Liver (tissue), 7 donors: ENCODE measurements at regions not wholly inside any gene's neighbourhood (a gene's known extent, or its start where the extent isn't known, plus 50 kb on each side); places are given as distances from the start of the nearest gene placed in this dataset.

Experiments
- DNase-seq: peaks from one replicate; pipeline ENCODE4 v3.0.0-alpha.2; 2017; ENCODE audit warnings: low spot score
- H3K27ac ChIP-seq, 2 donors: one replicate each; pipeline ENCODE4 v1.7.0; 2013; ENCODE audit warnings: inconsistent platforms in 2 of 2, low read length in 2 of 2, control low read depth in 1 of 2, low read depth in 1 of 2, mild to moderate bottlenecking in 1 of 2
- H3K27me3 ChIP-seq, 4 donors: one replicate each; pipeline versions ENCODE4 v1.6.1 to v1.7.0; 2013; ENCODE audit warnings: low read length in 3 of 4, inconsistent platforms in 1 of 4, mild to moderate bottlenecking in 1 of 4, moderate library complexity in 1 of 4; ENCODE audit not compliant: control insufficient read depth in 4 of 4, insufficient read depth in 4 of 4
- H3K36me3 ChIP-seq, 4 donors: one replicate each; pipeline versions ENCODE4 v1.6.1 to v1.7.0; 2013; ENCODE audit warnings: low read length in 3 of 4, mild to moderate bottlenecking in 3 of 4, low read depth in 1 of 4, moderate library complexity in 1 of 4; ENCODE audit not compliant: control insufficient read depth in 4 of 4, insufficient read depth in 3 of 4
- H3K4me1 ChIP-seq, 4 donors: one replicate each; pipeline versions ENCODE4 v1.6.1 to v1.7.0; 2013; ENCODE audit warnings: low read length in 3 of 4, mild to moderate bottlenecking in 3 of 4, moderate library complexity in 1 of 4; ENCODE audit not compliant: control insufficient read depth in 4 of 4, insufficient read depth in 4 of 4
- H3K4me3 ChIP-seq, 3 donors: one replicate each; pipeline versions ENCODE4 v1.6.1 to v1.7.0; 2013; ENCODE audit warnings: low read length in 3 of 3, control low read depth in 1 of 3, low read depth in 1 of 3, mild to moderate bottlenecking in 1 of 3
- H3K9ac ChIP-seq, 2 donors: one replicate each; pipeline ENCODE4 v1.7.0; 2013; ENCODE audit warnings: low read length in 2 of 2, mild to moderate bottlenecking in 2 of 2, moderate library complexity in 2 of 2, control low read depth in 1 of 2, low read depth in 1 of 2
- H3K9me3 ChIP-seq, 4 donors: one replicate each; pipeline versions ENCODE4 v1.6.1 to v1.7.0; 2013; ENCODE audit warnings: low read length in 3 of 4; ENCODE audit not compliant: control insufficient read depth in 4 of 4
- EGR1 ChIP-seq, 2 donors: IDR thresholded peaks; 2 replicates each; pipeline ENCODE4 v1.6.1; 2016 to 2018; ENCODE audit warnings: antibody characterized with exemption in 2 of 2, low read depth in 2 of 2
- FOXA1 ChIP-seq: IDR thresholded peaks from 2 replicates; pipeline ENCODE4 v1.6.1; 2016; ENCODE audit warnings: antibody characterized with exemption
- FOXA2 ChIP-seq: IDR thresholded peaks from 2 replicates; pipeline ENCODE4 v1.6.1; 2016; ENCODE audit warnings: antibody characterized with exemption
- HNF4A ChIP-seq, 2 donors: conservative IDR thresholded peaks; 2 replicates each; pipeline ENCODE4 v1.6.1; 2016; ENCODE audit warnings: antibody characterized with exemption in 2 of 2, mild to moderate bottlenecking in 2 of 2
- HNF4G ChIP-seq: IDR thresholded peaks from 2 replicates; pipeline ENCODE4 v1.6.1; 2016; ENCODE audit warnings: antibody characterized with exemption
- NR2F2 ChIP-seq: IDR thresholded peaks from 2 replicates; pipeline ENCODE4 v1.6.1; 2016; ENCODE audit warnings: antibody characterized with exemption
- RAD21 ChIP-seq, 2 donors: IDR thresholded peaks; 2 replicates each; pipeline ENCODE4 v1.6.1; 2016; ENCODE audit warnings: antibody characterized with exemption in 2 of 2, mild to moderate bottlenecking in 2 of 2
- RXRA ChIP-seq, 2 donors: IDR thresholded peaks; 2 replicates each; pipeline ENCODE4 v1.6.1; 2017 to 2018; ENCODE audit warnings: antibody characterized with exemption in 2 of 2, mild to moderate bottlenecking in 1 of 2
- SP1 ChIP-seq: IDR thresholded peaks from 2 replicates; pipeline ENCODE4 v1.6.1; 2018; ENCODE audit warnings: antibody characterized with exemption, mild to moderate bottlenecking
- TAF1 ChIP-seq: conservative IDR thresholded peaks from 2 replicates; pipeline ENCODE4 v1.6.1; 2016; ENCODE audit warnings: antibody characterized with exemption, mild to moderate bottlenecking
- YY1 ChIP-seq: IDR thresholded peaks from 2 replicates; pipeline ENCODE4 v1.6.1; 2016; ENCODE audit warnings: antibody characterized with exemption, mild to moderate bottlenecking
- WGBS: extraction: QIAGEN DNeasy Blood & Tissue Kit; methylation state at CpG from one replicate; pipeline ENCODE4 v1.1.7; 2013; 5-methylcytosine and 5-hydroxymethylcytosine counted together
- TF ChIP-seq, protein P1 (sequence below): IDR thresholded peaks from 2 replicates; pipeline ENCODE4 v1.6.1; 2016; ENCODE audit warnings: antibody characterized with exemption, mild to moderate bottlenecking
- TF ChIP-seq, protein P2 (sequence below): IDR thresholded peaks from 2 replicates; pipeline ENCODE4 v1.6.1; 2016; ENCODE audit warnings: antibody characterized with exemption
- donor health status: healthy.
- donor health status: healthy.
- donor health status: healthy.
- donor health status: healthy.

DNA sequence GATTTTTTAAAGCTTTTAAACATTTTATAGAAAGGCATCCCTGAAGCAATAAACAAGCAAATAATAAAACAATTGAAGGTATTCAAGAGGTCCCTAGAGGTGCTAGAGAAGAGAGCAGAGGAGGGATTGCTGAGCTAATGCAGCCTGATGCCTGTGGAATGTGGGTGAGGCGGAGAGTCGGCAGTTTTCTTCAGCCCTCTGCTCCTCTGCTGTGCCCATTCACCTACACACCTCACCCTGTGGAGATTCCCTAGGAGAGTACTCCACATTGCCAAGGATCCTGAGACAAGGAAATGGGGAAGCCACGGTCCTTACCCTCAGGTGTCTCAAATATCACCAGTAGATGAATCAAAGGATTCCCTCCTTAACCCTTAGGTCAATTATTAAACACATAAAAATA, 199.8 kb upstream of the POU3F2 start:
- 60% methylated on average over 3 of the region's 3 CpGs for WGBS
- TF ChIP-seq EGR1 (IDR thresholded peaks at IDR 0.05; ENCODE audit: low read depth in 2 of 2) (no peak), NR2F2 (no peak)
- DNase-seq = no peak
- Histone ChIP-seq H3K4me1 (peaks cover 0 to 2% (median 0%) of the 10 kb centered on the region in 4 donors), H3K36me3 (no peaks in the 10 kb centered on the region), H3K4me3 (no peak overlapping the region), H3K9ac (no peak overlapping the region), H3K9me3 (no peaks in the 10 kb centered on the region), H3K27me3 (no peaks in the 10 kb centered on the region), H3K27ac (no peak overlapping the region)

DNA sequence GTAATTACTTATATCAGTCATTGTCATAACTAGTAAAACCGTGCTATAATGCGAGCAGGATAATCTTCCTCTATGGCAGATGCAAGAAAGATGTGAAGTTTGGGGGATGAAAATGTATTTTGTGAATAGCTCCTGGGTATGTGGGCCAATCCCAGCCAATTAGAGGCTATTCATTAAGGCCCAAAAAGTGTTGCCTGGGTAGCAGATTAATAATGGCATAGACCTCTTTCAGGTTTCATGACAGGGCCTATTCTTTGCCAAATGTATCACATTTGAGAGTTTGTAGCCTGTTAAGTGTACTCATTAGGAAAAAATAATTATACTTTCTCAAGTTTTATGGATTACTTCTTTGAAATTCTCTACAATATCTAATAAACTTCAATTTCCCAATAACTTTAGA, 199.2 kb upstream of the POU3F2 start:
- peaks cover 0 to 2% (median 0%) of the 10 kb centered on the region in 4 donors for H3K4me1 ChIP-seq
- no peak for DNase-seq
- TF ChIP-seq HNF4G (no peak), RAD21 (IDR thresholded peaks at IDR 0.05) (no peak), FOXA1 (no peak), FOXA2 (no peak), YY1 (no peak), RXRA (IDR thresholded peaks at IDR 0.05) (no peak)
- no peak overlapping the region for H3K9ac ChIP-seq
- no peaks in the 10 kb centered on the region for H3K9me3 ChIP-seq
- no peak overlapping the region for H3K27ac ChIP-seq
- H3K36me3 ChIP-seq = no peaks in the 10 kb centered on the region
- no peak overlapping the region for H3K4me3 ChIP-seq
- WGBS = 90% methylated on average over 2 of the region's 2 CpGs
- no peaks in the 10 kb centered on the region for H3K27me3 ChIP-seq

DNA sequence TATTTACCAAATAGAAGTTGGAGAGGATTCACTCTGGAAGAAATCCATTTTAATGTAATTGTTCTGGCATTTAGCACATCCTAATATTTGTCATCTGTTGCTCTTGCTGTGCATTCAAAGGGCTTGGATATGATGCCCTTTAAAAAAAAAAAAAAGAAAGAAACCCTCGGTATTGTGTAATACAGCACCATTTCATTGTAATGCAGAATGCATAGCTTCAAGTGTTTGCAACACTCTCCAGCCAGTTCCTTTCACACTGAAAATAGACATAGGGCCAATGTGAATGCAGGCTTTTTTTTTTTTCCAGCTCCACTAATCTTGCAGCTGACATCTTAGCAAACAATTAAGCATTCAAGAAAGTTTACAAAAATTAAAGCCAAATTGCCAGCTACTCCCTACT, 197.4 kb upstream of the POU3F2 start:
- WGBS = 7% methylated on average over 1 of the region's 1 CpG
- Histone ChIP-seq H3K27me3 (no peaks in the 10 kb centered on the region), H3K27ac (no peak overlapping the region), H3K9me3 (no peaks in the 10 kb centered on the region), H3K9ac (no peak overlapping the region), H3K4me3 (no peak overlapping the region), H3K36me3 (no peaks in the 10 kb centered on the region), H3K4me1 (no peaks in the 10 kb centered on the region)
- TF ChIP-seq TAF1 (no peak), FOXA2 (no peak), YY1 (no peak), HNF4A (conservative IDR thresholded peaks at IDR 0.05) (no peak), FOXA1 (no peak), RAD21 (IDR thresholded peaks at IDR 0.05) (no peak), SP1 (no peak), HNF4G (no peak)
- TF ChIP-seq, protein P1, sequence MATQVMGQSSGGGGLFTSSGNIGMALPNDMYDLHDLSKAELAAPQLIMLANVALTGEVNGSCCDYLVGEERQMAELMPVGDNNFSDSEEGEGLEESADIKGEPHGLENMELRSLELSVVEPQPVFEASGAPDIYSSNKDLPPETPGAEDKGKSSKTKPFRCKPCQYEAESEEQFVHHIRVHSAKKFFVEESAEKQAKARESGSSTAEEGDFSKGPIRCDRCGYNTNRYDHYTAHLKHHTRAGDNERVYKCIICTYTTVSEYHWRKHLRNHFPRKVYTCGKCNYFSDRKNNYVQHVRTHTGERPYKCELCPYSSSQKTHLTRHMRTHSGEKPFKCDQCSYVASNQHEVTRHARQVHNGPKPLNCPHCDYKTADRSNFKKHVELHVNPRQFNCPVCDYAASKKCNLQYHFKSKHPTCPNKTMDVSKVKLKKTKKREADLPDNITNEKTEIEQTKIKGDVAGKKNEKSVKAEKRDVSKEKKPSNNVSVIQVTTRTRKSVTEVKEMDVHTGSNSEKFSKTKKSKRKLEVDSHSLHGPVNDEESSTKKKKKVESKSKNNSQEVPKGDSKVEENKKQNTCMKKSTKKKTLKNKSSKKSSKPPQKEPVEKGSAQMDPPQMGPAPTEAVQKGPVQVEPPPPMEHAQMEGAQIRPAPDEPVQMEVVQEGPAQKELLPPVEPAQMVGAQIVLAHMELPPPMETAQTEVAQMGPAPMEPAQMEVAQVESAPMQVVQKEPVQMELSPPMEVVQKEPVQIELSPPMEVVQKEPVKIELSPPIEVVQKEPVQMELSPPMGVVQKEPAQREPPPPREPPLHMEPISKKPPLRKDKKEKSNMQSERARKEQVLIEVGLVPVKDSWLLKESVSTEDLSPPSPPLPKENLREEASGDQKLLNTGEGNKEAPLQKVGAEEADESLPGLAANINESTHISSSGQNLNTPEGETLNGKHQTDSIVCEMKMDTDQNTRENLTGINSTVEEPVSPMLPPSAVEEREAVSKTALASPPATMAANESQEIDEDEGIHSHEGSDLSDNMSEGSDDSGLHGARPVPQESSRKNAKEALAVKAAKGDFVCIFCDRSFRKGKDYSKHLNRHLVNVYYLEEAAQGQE = no peak
- TF ChIP-seq, protein P2, sequence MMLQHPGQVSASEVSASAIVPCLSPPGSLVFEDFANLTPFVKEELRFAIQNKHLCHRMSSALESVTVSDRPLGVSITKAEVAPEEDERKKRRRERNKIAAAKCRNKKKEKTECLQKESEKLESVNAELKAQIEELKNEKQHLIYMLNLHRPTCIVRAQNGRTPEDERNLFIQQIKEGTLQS = no peak
- no peak for DNase-seq
